HepG2 (cell line): ENCODE measurements at regions not wholly inside any gene's neighbourhood (a gene's known extent, or its start where the extent isn't known, plus 50 kb on each side); places are given as distances from the start of the nearest gene placed in this dataset.

Experiments used
- DMAP1 ChIP-seq: IDR thresholded peaks from 2 replicates; pipeline ENCODE4 v1.6.1; 2016
- DPF2 ChIP-seq: sonication (generic); formaldehyde crosslinking; IDR thresholded peaks from 2 replicates; pipeline ENCODE4 v1.4.0; 2020; ENCODE audit warnings: mild to moderate bottlenecking, low read depth, missing genetic modification reagents, borderline replicate concordance
- EP300 ChIP-seq, 3 experiments: sonication (generic) in 1 of 3; formaldehyde crosslinking in 1 of 3; IDR thresholded peaks; 2 replicates each; pipeline versions ENCODE4 v1.5.1 to v1.6.1; 2011 to 2020; ENCODE audit warnings: low read depth in 2 of 3, low read length in 2 of 3, borderline replicate concordance in 1 of 3, improper control_type of control experiment in 1 of 3, mild to moderate bottlenecking in 1 of 3, missing genetic modification reagents in 1 of 3, moderate library complexity in 1 of 3
- ISL2 ChIP-seq: sonication (generic); formaldehyde crosslinking; IDR thresholded peaks from 2 replicates; pipeline ENCODE4 v1.5.0; 2020; ENCODE audit warnings: missing genetic modification reagents
- NFYC ChIP-seq: IDR thresholded peaks from 2 replicates; pipeline ENCODE4 v1.6.1; 2016; ENCODE audit warnings: missing genetic modification reagents, missing compliant biosample characterization
- RFXANK ChIP-seq: IDR thresholded peaks from 2 replicates; pipeline ENCODE4 v1.6.1; 2016
- RFXAP ChIP-seq: sonication (generic); formaldehyde crosslinking; IDR thresholded peaks from 2 replicates; pipeline ENCODE4 v1.4.0; 2020; ENCODE audit warnings: missing genetic modification reagents, borderline replicate concordance
- TCF7 ChIP-seq: sonication (generic); IDR thresholded peaks from 2 replicates; pipeline ENCODE4 v1.6.1; 2016; ENCODE audit warnings: antibody characterized with exemption, low read depth
- YEATS2 ChIP-seq: sonication (generic); formaldehyde crosslinking; IDR thresholded peaks from 2 replicates; pipeline ENCODE4 v1.4.0; 2020; ENCODE audit warnings: missing genetic modification reagents, borderline replicate concordance
- ZFP36L1 ChIP-seq: sonication (generic); formaldehyde crosslinking; IDR thresholded peaks from 2 replicates; pipeline ENCODE4 v1.8.0; 2022; ENCODE audit warnings: mild to moderate bottlenecking, missing genetic modification reagents, moderate library complexity
- ZKSCAN1 ChIP-seq: fragments of 150-350 bp; IDR thresholded peaks from 2 replicates; pipeline ENCODE4 v1.6.1; 2014; ENCODE audit warnings: low read length
- ZMYM2 ChIP-seq: sonication (generic); formaldehyde crosslinking; IDR thresholded peaks from 2 replicates; pipeline ENCODE4 v1.8.0; 2022; ENCODE audit warnings: mild to moderate bottlenecking, missing genetic modification reagents
- ZNF589 ChIP-seq: sonication (generic); formaldehyde crosslinking; conservative IDR thresholded peaks from 2 replicates; pipeline ENCODE4 v1.8.0; 2022; ENCODE audit warnings: mild to moderate bottlenecking, moderate library complexity, missing genetic modification reagents
- TF ChIP-seq, protein P1 (sequence below): sonication (generic); formaldehyde crosslinking; conservative IDR thresholded peaks from 2 replicates; pipeline ENCODE4 v1.4.0; 2020; ENCODE audit warnings: missing genetic modification reagents
- TF ChIP-seq, protein P2 (sequence below): IDR thresholded peaks from 2 replicates; pipeline ENCODE4 v1.6.1; 2016; ENCODE audit warnings: low read depth, control low read depth
- TF ChIP-seq, protein P3 (sequence below): sonication (generic); formaldehyde crosslinking; IDR thresholded peaks from 2 replicates; pipeline ENCODE4 v1.4.0; 2020; ENCODE audit warnings: missing genetic modification reagents, borderline replicate concordance
- TF ChIP-seq, protein P4 (sequence below): sonication (generic); formaldehyde crosslinking; IDR thresholded peaks from 2 replicates; pipeline ENCODE4 v1.4.0; 2020; ENCODE audit warnings: mild to moderate bottlenecking, low read depth, missing genetic modification reagents
- TF ChIP-seq, protein P5 (sequence below): sonication (generic); formaldehyde crosslinking; IDR thresholded peaks from 2 replicates; pipeline ENCODE4 v1.4.0; 2020; ENCODE audit warnings: low read depth, mild to moderate bottlenecking, missing genetic modification reagents
- TF ChIP-seq, protein P6 (sequence below): sonication (generic); formaldehyde crosslinking; IDR thresholded peaks from 2 replicates; pipeline ENCODE4 v1.8.1; 2023; ENCODE audit warnings: mild to moderate bottlenecking, missing genetic modification reagents

DNA sequence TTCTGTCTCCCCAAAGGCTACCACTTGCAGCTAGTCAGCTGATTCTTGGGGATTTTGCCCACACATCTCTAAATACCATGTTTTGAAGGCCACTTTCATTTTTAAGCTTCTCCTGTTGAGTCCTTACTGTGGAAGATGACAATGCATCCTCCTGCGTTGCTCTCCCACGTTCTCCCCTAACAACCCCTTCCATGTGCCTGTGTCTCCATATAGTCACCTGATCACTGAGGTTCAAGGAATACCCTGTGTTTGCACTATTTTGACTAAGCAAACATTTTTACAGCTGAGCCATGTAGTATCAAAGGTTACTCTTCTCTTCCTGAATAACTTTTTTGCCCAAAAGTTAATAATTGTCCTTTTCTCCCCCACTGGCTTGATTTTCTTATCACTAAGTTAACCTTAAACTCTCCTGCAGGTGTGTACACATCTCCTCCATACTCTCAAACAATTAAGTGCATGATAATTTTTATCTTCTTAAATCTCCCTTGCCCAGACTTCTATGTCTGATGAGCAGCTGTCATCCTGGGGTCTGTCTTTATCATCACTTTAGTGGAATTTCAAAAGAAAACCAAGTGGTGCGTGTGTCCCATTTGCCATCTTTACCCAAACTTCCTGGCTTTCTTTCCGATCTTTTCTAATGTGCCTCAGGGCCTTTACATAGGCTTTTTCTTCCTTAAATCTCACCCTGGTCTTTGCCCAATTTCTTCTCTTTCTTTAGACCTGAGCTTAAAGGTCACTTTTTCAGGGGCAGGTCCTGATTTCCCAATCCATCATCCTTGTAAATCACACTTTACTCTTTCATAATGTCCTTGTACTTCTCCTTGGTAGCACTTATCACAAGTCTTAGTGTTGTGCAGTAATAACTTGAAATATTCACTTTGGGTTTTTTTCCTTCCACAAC is 85.2 kb upstream of the SPATS2L start (continued):
- TF ChIP-seq EP300 (IDR thresholded peaks at IDR 0.05; ENCODE audit: low read depth in 2 of 2, low read length in 2 of 2) (peak; percentile 19 to 97; a peak in 3 of 4 replicates), EP300 (CRISPR knock-in tag; IDR thresholded peaks at IDR 0.05; ENCODE audit: borderline replicate concordance) (peak; percentile 85), TCF7 (peak; percentile 89), YEATS2 (CRISPR knock-in tag) (no peak), ZMYM2 (CRISPR knock-in tag) (peak; percentile 55; the same call in 1 of the 2 replicates), RFXAP (CRISPR knock-in tag) (0 out of 2 replicates have a peak, but pooled peaks have one; percentile 35), ZFP36L1 (CRISPR knock-in tag) (0 out of 2 replicates have a peak, but pooled peaks have one; percentile 59), RFXANK (CRISPR knock-in tag) (no peak), DPF2 (CRISPR knock-in tag) (peak; percentile 94), ZKSCAN1 (peak; percentile 30; the same call in 1 of the 2 replicates), DMAP1 (CRISPR knock-in tag) (peak; percentile 92), NFYC (no peak), ZNF589 (CRISPR knock-in tag) (0 out of 2 replicates have a peak, but pooled peaks have one; percentile 50), ISL2 (CRISPR knock-in tag) (peak; percentile 91)
- TF ChIP-seq, protein P1, sequence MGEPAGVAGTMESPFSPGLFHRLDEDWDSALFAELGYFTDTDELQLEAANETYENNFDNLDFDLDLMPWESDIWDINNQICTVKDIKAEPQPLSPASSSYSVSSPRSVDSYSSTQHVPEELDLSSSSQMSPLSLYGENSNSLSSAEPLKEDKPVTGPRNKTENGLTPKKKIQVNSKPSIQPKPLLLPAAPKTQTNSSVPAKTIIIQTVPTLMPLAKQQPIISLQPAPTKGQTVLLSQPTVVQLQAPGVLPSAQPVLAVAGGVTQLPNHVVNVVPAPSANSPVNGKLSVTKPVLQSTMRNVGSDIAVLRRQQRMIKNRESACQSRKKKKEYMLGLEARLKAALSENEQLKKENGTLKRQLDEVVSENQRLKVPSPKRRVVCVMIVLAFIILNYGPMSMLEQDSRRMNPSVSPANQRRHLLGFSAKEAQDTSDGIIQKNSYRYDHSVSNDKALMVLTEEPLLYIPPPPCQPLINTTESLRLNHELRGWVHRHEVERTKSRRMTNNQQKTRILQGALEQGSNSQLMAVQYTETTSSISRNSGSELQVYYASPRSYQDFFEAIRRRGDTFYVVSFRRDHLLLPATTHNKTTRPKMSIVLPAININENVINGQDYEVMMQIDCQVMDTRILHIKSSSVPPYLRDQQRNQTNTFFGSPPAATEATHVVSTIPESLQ (CRISPR knock-in tag), result 0 out of 2 replicates have a peak, but pooled peaks have one; percentile 15
- TF ChIP-seq, protein P2, sequence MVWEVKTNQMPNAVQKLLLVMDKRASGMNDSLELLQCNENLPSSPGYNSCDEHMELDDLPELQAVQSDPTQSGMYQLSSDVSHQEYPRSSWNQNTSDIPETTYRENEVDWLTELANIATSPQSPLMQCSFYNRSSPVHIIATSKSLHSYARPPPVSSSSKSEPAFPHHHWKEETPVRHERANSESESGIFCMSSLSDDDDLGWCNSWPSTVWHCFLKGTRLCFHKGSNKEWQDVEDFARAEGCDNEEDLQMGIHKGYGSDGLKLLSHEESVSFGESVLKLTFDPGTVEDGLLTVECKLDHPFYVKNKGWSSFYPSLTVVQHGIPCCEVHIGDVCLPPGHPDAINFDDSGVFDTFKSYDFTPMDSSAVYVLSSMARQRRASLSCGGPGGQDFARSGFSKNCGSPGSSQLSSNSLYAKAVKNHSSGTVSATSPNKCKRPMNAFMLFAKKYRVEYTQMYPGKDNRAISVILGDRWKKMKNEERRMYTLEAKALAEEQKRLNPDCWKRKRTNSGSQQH (CRISPR knock-in tag), result no peak; the same call in 1 of the 2 replicates
- TF ChIP-seq, protein P3, sequence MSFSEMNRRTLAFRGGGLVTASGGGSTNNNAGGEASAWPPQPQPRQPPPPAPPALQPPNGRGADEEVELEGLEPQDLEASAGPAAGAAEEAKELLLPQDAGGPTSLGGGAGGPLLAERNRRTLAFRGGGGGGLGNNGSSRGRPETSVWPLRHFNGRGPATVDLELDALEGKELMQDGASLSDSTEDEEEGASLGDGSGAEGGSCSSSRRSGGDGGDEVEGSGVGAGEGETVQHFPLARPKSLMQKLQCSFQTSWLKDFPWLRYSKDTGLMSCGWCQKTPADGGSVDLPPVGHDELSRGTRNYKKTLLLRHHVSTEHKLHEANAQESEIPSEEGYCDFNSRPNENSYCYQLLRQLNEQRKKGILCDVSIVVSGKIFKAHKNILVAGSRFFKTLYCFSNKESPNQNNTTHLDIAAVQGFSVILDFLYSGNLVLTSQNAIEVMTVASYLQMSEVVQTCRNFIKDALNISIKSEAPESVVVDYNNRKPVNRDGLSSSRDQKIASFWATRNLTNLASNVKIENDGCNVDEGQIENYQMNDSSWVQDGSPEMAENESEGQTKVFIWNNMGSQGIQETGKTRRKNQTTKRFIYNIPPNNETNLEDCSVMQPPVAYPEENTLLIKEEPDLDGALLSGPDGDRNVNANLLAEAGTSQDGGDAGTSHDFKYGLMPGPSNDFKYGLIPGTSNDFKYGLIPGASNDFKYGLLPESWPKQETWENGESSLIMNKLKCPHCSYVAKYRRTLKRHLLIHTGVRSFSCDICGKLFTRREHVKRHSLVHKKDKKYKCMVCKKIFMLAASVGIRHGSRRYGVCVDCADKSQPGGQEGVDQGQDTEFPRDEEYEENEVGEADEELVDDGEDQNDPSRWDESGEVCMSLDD, result 0 out of 2 replicates have a peak, but pooled peaks have one; percentile 58
- TF ChIP-seq, protein P4, sequence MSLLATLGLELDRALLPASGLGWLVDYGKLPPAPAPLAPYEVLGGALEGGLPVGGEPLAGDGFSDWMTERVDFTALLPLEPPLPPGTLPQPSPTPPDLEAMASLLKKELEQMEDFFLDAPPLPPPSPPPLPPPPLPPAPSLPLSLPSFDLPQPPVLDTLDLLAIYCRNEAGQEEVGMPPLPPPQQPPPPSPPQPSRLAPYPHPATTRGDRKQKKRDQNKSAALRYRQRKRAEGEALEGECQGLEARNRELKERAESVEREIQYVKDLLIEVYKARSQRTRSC (CRISPR knock-in tag), result 0 out of 2 replicates have a peak, but pooled peaks have one; percentile 48
- TF ChIP-seq, protein P5, sequence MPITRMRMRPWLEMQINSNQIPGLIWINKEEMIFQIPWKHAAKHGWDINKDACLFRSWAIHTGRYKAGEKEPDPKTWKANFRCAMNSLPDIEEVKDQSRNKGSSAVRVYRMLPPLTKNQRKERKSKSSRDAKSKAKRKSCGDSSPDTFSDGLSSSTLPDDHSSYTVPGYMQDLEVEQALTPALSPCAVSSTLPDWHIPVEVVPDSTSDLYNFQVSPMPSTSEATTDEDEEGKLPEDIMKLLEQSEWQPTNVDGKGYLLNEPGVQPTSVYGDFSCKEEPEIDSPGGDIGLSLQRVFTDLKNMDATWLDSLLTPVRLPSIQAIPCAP (CRISPR knock-in tag), result peak; percentile 64; the same call in 1 of the 2 replicates
- TF ChIP-seq, protein P6, sequence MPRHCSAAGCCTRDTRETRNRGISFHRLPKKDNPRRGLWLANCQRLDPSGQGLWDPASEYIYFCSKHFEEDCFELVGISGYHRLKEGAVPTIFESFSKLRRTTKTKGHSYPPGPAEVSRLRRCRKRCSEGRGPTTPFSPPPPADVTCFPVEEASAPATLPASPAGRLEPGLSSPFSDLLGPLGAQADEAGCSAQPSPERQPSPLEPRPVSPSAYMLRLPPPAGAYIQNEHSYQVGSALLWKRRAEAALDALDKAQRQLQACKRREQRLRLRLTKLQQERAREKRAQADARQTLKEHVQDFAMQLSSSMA (CRISPR knock-in tag), result 0 out of 2 replicates have a peak, but pooled peaks have one; percentile 34
